H9 (cell line): ENCODE measurements at regions not wholly inside any gene's neighbourhood (a gene's known extent, or its start where the extent isn't known, plus 50 kb on each side); places are given as distances from the start of the nearest gene placed in this dataset.

Experiments used
- DNase-seq: peaks from one replicate; pipeline ENCODE4 v3.0.0-alpha.2; 2017
- H2AFZ ChIP-seq: one replicate; pipeline ENCODE4 v1.6.1; 2013; ENCODE audit warnings: mild to moderate bottlenecking, low read length, control low read depth, moderate library complexity
- H2AK5ac ChIP-seq: 2 replicates; pipeline ENCODE4 v1.6.1; 2013; ENCODE audit warnings: low read length, control low read depth, mixed read lengths; ENCODE audit not compliant: insufficient read length
- H2BK120ac ChIP-seq: one replicate; pipeline ENCODE4 v1.6.1; 2013; ENCODE audit warnings: low read depth, mild to moderate bottlenecking, low read length, control low read depth, inconsistent platforms; ENCODE audit not compliant: poor library complexity, severe bottlenecking
- H2BK12ac ChIP-seq: 2 replicates; pipeline ENCODE4 v1.6.1; 2013; ENCODE audit warnings: low read length, control low read depth, mixed read lengths, low read depth; ENCODE audit not compliant: insufficient read length
- H2BK15ac ChIP-seq: 2 replicates; pipeline ENCODE4 v1.6.1; 2013; ENCODE audit warnings: low read depth, low read length, control low read depth
- H2BK20ac ChIP-seq: one replicate; pipeline ENCODE4 v1.6.1; 2013; ENCODE audit warnings: low read depth, mild to moderate bottlenecking, low read length, control low read depth, inconsistent platforms; ENCODE audit not compliant: poor library complexity, severe bottlenecking
- H2BK5ac ChIP-seq: 2 replicates; pipeline ENCODE4 v1.6.1; 2013; ENCODE audit warnings: low read length, control low read depth, mixed read lengths; ENCODE audit not compliant: insufficient read length
- H3K14ac ChIP-seq: 2 replicates; pipeline ENCODE4 v1.6.1; 2013; ENCODE audit warnings: low read length, control low read depth; ENCODE audit not compliant: insufficient read depth
- H3K18ac ChIP-seq: 2 replicates; pipeline ENCODE4 v1.6.1; 2013; ENCODE audit warnings: low read depth, mild to moderate bottlenecking, mixed read lengths, low read length, control low read depth; ENCODE audit not compliant: insufficient read length
- H3K23ac ChIP-seq: 2 replicates; pipeline ENCODE4 v1.6.1; 2013; ENCODE audit warnings: low read length, control low read depth, mixed read lengths, low read depth; ENCODE audit not compliant: insufficient read length
- H3K23me2 ChIP-seq: 2 replicates; pipeline ENCODE4 v1.6.1; 2013; ENCODE audit warnings: low read depth, mild to moderate bottlenecking, mixed read lengths, low read length, control low read depth; ENCODE audit not compliant: insufficient read length, poor library complexity, severe bottlenecking
- H3K27ac ChIP-seq: 2 replicates; pipeline ENCODE4 v1.5.1; 2013; ENCODE audit warnings: low read length, control low read depth, mixed read lengths, low read depth; ENCODE audit not compliant: insufficient read length
- H3K27me3 ChIP-seq: 2 replicates; pipeline ENCODE4 v1.6.1; 2013; ENCODE audit warnings: low read length, control low read depth, inconsistent platforms; ENCODE audit not compliant: insufficient read depth
- H3K4ac ChIP-seq: 2 replicates; pipeline ENCODE4 v1.6.1; 2013; ENCODE audit warnings: low read depth, mild to moderate bottlenecking, control low read depth, inconsistent platforms, low read length, moderate library complexity
- H3K4me1 ChIP-seq: 2 replicates; pipeline ENCODE4 v1.6.1; 2013; ENCODE audit warnings: low read length, control low read depth, inconsistent platforms; ENCODE audit not compliant: insufficient read depth
- H3K4me2 ChIP-seq: 2 replicates; pipeline ENCODE4 v1.6.1; 2013; ENCODE audit warnings: low read length, control low read depth, mixed read lengths; ENCODE audit not compliant: insufficient read length, insufficient read depth
- H3K56ac ChIP-seq: 2 replicates; pipeline ENCODE4 v1.6.1; 2013; ENCODE audit warnings: low read depth, mild to moderate bottlenecking, mixed read lengths, low read length, control low read depth; ENCODE audit not compliant: insufficient read length
- H3K79me1 ChIP-seq: 2 replicates; pipeline ENCODE4 v1.6.1; 2013; ENCODE audit warnings: low read depth, mild to moderate bottlenecking, moderate library complexity, low read length, control low read depth, inconsistent platforms; ENCODE audit not compliant: insufficient read depth, poor library complexity, severe bottlenecking
- H3K79me2 ChIP-seq: 2 replicates; pipeline ENCODE4 v1.6.1; 2013; ENCODE audit warnings: low read length, control low read depth, inconsistent platforms; ENCODE audit not compliant: insufficient read depth
- H3K9ac ChIP-seq: 2 replicates; pipeline ENCODE4 v1.6.1; 2013; ENCODE audit warnings: low read length, control low read depth, mixed read lengths; ENCODE audit not compliant: insufficient read length; ENCODE audit errors: extremely low read depth
- H3K9me3 ChIP-seq: one replicate; pipeline ENCODE4 v1.6.1; 2013; ENCODE audit warnings: low read depth, low read length, inconsistent platforms; ENCODE audit not compliant: control insufficient read depth
- H3T11ph ChIP-seq: one replicate; pipeline ENCODE4 v1.6.1; 2013; ENCODE audit warnings: mild to moderate bottlenecking, low read length, control low read depth, inconsistent platforms
- H4K20me1 ChIP-seq: one replicate; pipeline ENCODE4 v1.6.1; 2013; ENCODE audit not compliant: control insufficient read depth, insufficient read length, insufficient read depth
- H4K5ac ChIP-seq: 2 replicates; pipeline ENCODE4 v1.6.1; 2013; ENCODE audit warnings: low read depth, mild to moderate bottlenecking, mixed read lengths, low read length, control low read depth; ENCODE audit not compliant: insufficient read length
- H4K8ac ChIP-seq: replicated peaks from 2 replicates; pipeline ENCODE4 v1.6.1; 2013; ENCODE audit warnings: low read length, control low read depth, mixed read lengths, low read depth; ENCODE audit not compliant: insufficient read length
- H4K91ac ChIP-seq: 2 replicates; pipeline ENCODE4 v1.6.1; 2013; ENCODE audit warnings: low read depth, mild to moderate bottlenecking, moderate library complexity, mixed read lengths, low read length, control low read depth; ENCODE audit not compliant: insufficient read length
- H3K27ac Mint-ChIP-seq, 3 experiments: 2 replicates in 2 of 3; 3 replicates in 1 of 3; pipeline ENCODE4 v1.8.0; 2020 to 2021; ENCODE audit warnings: mixed read lengths in 3 of 3, mild to moderate bottlenecking in 1 of 3, moderate library complexity in 1 of 3
- H3K27me3 Mint-ChIP-seq: 2 replicates; pipeline ENCODE4 v1.8.0; 2021; ENCODE audit warnings: low read depth, mild to moderate bottlenecking, moderate library complexity, mixed read lengths
- H3K36me3 Mint-ChIP-seq, 3 experiments: 2 replicates in 2 of 3; 3 replicates in 1 of 3; pipeline ENCODE4 v1.8.0; 2020 to 2021; ENCODE audit warnings: low read depth in 3 of 3, mixed read lengths in 3 of 3; ENCODE audit not compliant: insufficient read depth in 1 of 3
- H3K4me1 Mint-ChIP-seq, 2 experiments: 2 replicates each; pipeline ENCODE4 v1.8.0; 2020; ENCODE audit warnings: mixed read lengths in 2 of 2
- H3K4me3 Mint-ChIP-seq, 2 experiments: 2 replicates in 1 of 2; 3 replicates in 1 of 2; pipeline ENCODE4 v1.8.0; 2020 to 2021; ENCODE audit warnings: mild to moderate bottlenecking in 2 of 2, mixed read lengths in 2 of 2, moderate library complexity in 1 of 2
- H3K9me3 Mint-ChIP-seq, 2 experiments: 2 replicates in 1 of 2; 3 replicates in 1 of 2; pipeline ENCODE4 v1.8.0; 2020; ENCODE audit warnings: mild to moderate bottlenecking in 2 of 2, mixed read lengths in 2 of 2, moderate library complexity in 1 of 2
- CTCF ChIP-seq: fragments of 200-600 bp; sonication (generic); conservative IDR thresholded peaks from 3 replicates; pipeline ENCODE4 v1.8.0; 2021; ENCODE audit warnings: antibody characterized with exemption, mild to moderate bottlenecking
- WGBS: extraction: QIAGEN DNeasy Blood & Tissue Kit; methylation state at CpG from one replicate; pipeline ENCODE4 v1.1.7; 2013; ENCODE audit warnings: missing lambda C conversion rate, low lambda C conversion rate, mixed read lengths; ENCODE audit not compliant: insufficient read length; ENCODE audit errors: extremely low coverage; 5-methylcytosine and 5-hydroxymethylcytosine counted together

DNA sequence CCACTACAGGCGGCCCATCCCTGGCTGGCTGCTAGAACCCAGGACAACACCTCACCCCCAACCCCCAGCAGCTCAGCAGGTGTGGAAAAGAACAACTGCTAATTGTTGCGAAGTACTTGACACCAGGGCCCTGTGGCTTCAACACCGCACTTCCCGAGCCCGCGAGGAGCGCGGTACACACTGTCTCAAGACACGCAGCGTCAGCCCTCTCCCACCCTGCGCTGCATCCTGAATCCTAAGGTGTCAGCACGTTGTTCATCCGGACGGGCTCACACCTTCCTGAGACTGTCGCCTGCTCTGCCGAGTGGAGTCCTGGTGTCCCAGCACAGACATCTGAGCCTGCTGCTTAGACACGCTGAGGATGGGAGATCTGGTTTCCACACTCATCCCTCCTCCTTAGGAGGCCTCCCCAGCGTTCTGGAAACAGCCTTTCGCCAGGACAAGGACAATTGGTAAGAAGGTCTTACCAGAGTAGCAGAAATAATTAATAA, 1336.2 kb downstream of the BRD1 start:
- H3K18ac ChIP-seq, result no peak overlapping the region
- no peak overlapping the region for H4K5ac ChIP-seq
- no CpG with 5 or more reads among the region's 19 CpGs for WGBS
- no peaks in the 10 kb centered on the region for H3K27me3 ChIP-seq
- DNase-seq, result peak; percentile 49
- no peak overlapping the region for H3K23ac ChIP-seq
- H3K23me2 ChIP-seq, result peaks cover 17% of the 10 kb centered on the region
- H3K9me3 ChIP-seq, result no peaks in the 10 kb centered on the region
- Mint-ChIP-seq H3K27ac (no peak overlapping the region), H3K4me3 (peak overlapping the region; percentile 71 to 87), H3K27me3 (peaks cover 30% of the 10 kb centered on the region), H3K4me1 (peaks cover 32 to 47% of the 10 kb centered on the region in 2 experiments), H3K36me3 (peaks cover 0 to 10% (median 4%) of the 10 kb centered on the region in 3 experiments; a peak in 2 of 7 replicates), H3K9me3 (no peaks in the 10 kb centered on the region; a peak in 1 of 5 replicates)
- no peak for TF ChIP-seq CTCF
- no peak overlapping the region for H4K8ac ChIP-seq
- peak overlapping the region; percentile 39 for H3K4me2 ChIP-seq
- no peak overlapping the region for H2BK20ac ChIP-seq
- H3K9ac ChIP-seq, result no peak overlapping the region
- no peak overlapping the region for H2BK120ac ChIP-seq
- H3K56ac ChIP-seq, result no peak overlapping the region
- no peak overlapping the region for H4K91ac ChIP-seq
- H2BK12ac ChIP-seq, result no peak overlapping the region
- H2BK5ac ChIP-seq, result no peak overlapping the region
- H3K27ac ChIP-seq, result no peak overlapping the region
- H3K4me1 ChIP-seq, result no peaks in the 10 kb centered on the region; the same call in 1 of the 2 replicates
- H3K79me2 ChIP-seq, result peaks cover 10% of the 10 kb centered on the region; the same call in 1 of the 2 replicates
- H2BK15ac ChIP-seq, result no peak overlapping the region
- H3K79me1 ChIP-seq, result peaks cover 3% of the 10 kb centered on the region
- H3T11ph ChIP-seq, result no peak overlapping the region
- no peaks in the 10 kb centered on the region for H4K20me1 ChIP-seq
- no peak overlapping the region for H2AK5ac ChIP-seq
- no peak overlapping the region for H3K4ac ChIP-seq
- H3K14ac ChIP-seq, result no peak overlapping the region
- no peak overlapping the region for H2AFZ ChIP-seq
